ENCODE measurements at regions not wholly inside any gene's neighbourhood (a gene's known extent, or its start where the extent isn't known, plus 50 kb on each side); places are given as distances from the start of the nearest gene placed in this dataset.
"Not testable (repeated sequence)": the region's sequence is repeated elsewhere in the genome, so short reads cannot be mapped to it uniquely, and the experiment has no call there.

GRCh38 chr16:21487956-21488355 is 111.4 kb upstream of the METTL9 start:
- DNase-seq, result not testable (repeated sequence)

GRCh38 chr16:21499046-21499445 is 100.3 kb upstream of the METTL9 start:
- DNase-seq, result not testable (repeated sequence)

- peak; percentile 35 for DNase-seq
Observed at GRCh38 chr16:21501223-21501868, 98.0 kb upstream of the METTL9 start.

GRCh38 chr16:21501869-21502667 is 97.3 kb upstream of the METTL9 start:
- DNase-seq, result peak; percentile 93

GRCh38 chr16:21503574-21503920 is 95.8 kb upstream of the METTL9 start:
- not testable (repeated sequence) for DNase-seq

- not testable (repeated sequence) for DNase-seq
Observed at GRCh38 chr16:21503941-21504832, 95.2 kb upstream of the METTL9 start.

- DNase-seq, result peak; percentile 16
Observed at GRCh38 chr16:21505751-21506520, 93.4 kb upstream of the METTL9 start.

GRCh38 chr16:21506857-21507456 is 92.4 kb upstream of the METTL9 start:
- DNase-seq, result peak; percentile 26

- peak; percentile 14 for DNase-seq
Observed at GRCh38 chr16:21507631-21508305, 91.6 kb upstream of the METTL9 start.

- peak; percentile 16 for DNase-seq
Observed at GRCh38 chr16:21508661-21509436, 90.5 kb upstream of the METTL9 start.

GRCh38 chr16:21509437-21510086 is 89.8 kb upstream of the METTL9 start:
- DNase-seq, result peak; percentile 32

GRCh38 chr16:21510869-21511255 is 88.5 kb upstream of the METTL9 start:
- DNase-seq, result not testable (repeated sequence)

- DNase-seq, result peak; percentile 46
Observed at GRCh38 chr16:21511315-21512210, 87.8 kb upstream of the METTL9 start.

- DNase-seq, result peak; percentile 24
Observed at GRCh38 chr16:21512280-21513192, 86.8 kb upstream of the METTL9 start.

- peak; percentile 33 for DNase-seq
Observed at GRCh38 chr16:21513337-21513741, 86.0 kb upstream of the METTL9 start.

- peak; percentile 64 for DNase-seq
Observed at GRCh38 chr16:21513812-21514473, 85.4 kb upstream of the METTL9 start.

- DNase-seq, result not testable (repeated sequence)
Observed at GRCh38 chr16:21514474-21514840, 84.9 kb upstream of the METTL9 start.
